Mesenchymal stem cell (in vitro differentiated cells and primary cell): ENCODE measurements at regions not wholly inside any gene's neighbourhood (a gene's known extent, or its start where the extent isn't known, plus 50 kb on each side); places are given as distances from the start of the nearest gene placed in this dataset.

Experiments
- DNase-seq: peaks from one replicate; pipeline ENCODE4 v3.0.0-alpha.2; 2013
- H2AFZ ChIP-seq: one replicate; pipeline ENCODE4 v1.6.1; 2013; ENCODE audit warnings: low read depth, mild to moderate bottlenecking, control low read depth, inconsistent platforms, low read length, moderate library complexity
- H2AK5ac ChIP-seq: 2 replicates; pipeline ENCODE4 v1.6.1; 2013; ENCODE audit warnings: low read length, moderate library complexity, mild to moderate bottlenecking, inconsistent platforms; ENCODE audit not compliant: severe bottlenecking
- H2BK120ac ChIP-seq: one replicate; pipeline ENCODE4 v1.6.1; 2013; ENCODE audit warnings: low read depth, mild to moderate bottlenecking, inconsistent platforms, low read length, moderate library complexity
- H2BK12ac ChIP-seq, 2 experiments: one replicate each; pipeline ENCODE4 v1.6.1; 2013; ENCODE audit warnings: inconsistent platforms in 2 of 2, low read length in 2 of 2, mild to moderate bottlenecking in 2 of 2, moderate library complexity in 2 of 2, control low read depth in 1 of 2
- H2BK15ac ChIP-seq: one replicate; pipeline ENCODE4 v1.6.1; 2013; ENCODE audit warnings: mild to moderate bottlenecking, low read depth, inconsistent platforms; ENCODE audit not compliant: poor library complexity, severe bottlenecking
- H2BK5ac ChIP-seq: 2 replicates; pipeline ENCODE4 v1.6.1; 2013; ENCODE audit warnings: low read depth, mild to moderate bottlenecking, low read length, control low read depth, inconsistent platforms; ENCODE audit not compliant: poor library complexity, severe bottlenecking
- H3K14ac ChIP-seq, 2 experiments: one replicate each; pipeline ENCODE4 v1.6.1; 2013; ENCODE audit warnings: inconsistent platforms in 2 of 2, low read length in 2 of 2, control low read depth in 1 of 2, mild to moderate bottlenecking in 1 of 2, moderate library complexity in 1 of 2
- H3K18ac ChIP-seq, 2 experiments: one replicate each; pipeline ENCODE4 v1.6.1; 2013; ENCODE audit warnings: inconsistent platforms in 2 of 2, low read length in 2 of 2, control low read depth in 1 of 2, low read depth in 1 of 2, mild to moderate bottlenecking in 1 of 2
- H3K23ac ChIP-seq, 2 experiments: one replicate each; pipeline ENCODE4 v1.6.1; 2013; ENCODE audit warnings: inconsistent platforms in 2 of 2, low read length in 2 of 2, mild to moderate bottlenecking in 2 of 2, moderate library complexity in 2 of 2, control low read depth in 1 of 2
- H3K27ac ChIP-seq: 2 replicates; pipeline ENCODE4 v1.5.1; 2013; ENCODE audit warnings: mild to moderate bottlenecking, moderate library complexity, low read length, control low read depth, inconsistent platforms; ENCODE audit not compliant: poor library complexity, severe bottlenecking
- H3K27me3 ChIP-seq, 2 experiments: 2 replicates each; pipeline versions ENCODE4 v1.6.1 to v1.7.0; 2013; ENCODE audit warnings: low read length in 2 of 2, mild to moderate bottlenecking in 2 of 2, moderate library complexity in 2 of 2, control low read depth in 1 of 2, inconsistent platforms in 1 of 2; ENCODE audit not compliant: control insufficient read depth in 1 of 2, insufficient read depth in 1 of 2
- H3K36me3 ChIP-seq, 2 experiments: 2 replicates each; pipeline versions ENCODE4 v1.6.1 to v1.7.0; 2013; ENCODE audit warnings: low read length in 2 of 2, control low read depth in 1 of 2, inconsistent platforms in 1 of 2, low read depth in 1 of 2, mild to moderate bottlenecking in 1 of 2; ENCODE audit not compliant: insufficient read depth in 2 of 2, control insufficient read depth in 1 of 2
- H3K4ac ChIP-seq, 2 experiments: one replicate each; pipeline ENCODE4 v1.6.1; 2013; ENCODE audit warnings: inconsistent platforms in 2 of 2, low read length in 2 of 2, mild to moderate bottlenecking in 2 of 2, moderate library complexity in 2 of 2, control low read depth in 1 of 2, low read depth in 1 of 2
- H3K4me1 ChIP-seq: 2 replicates; pipeline ENCODE4 v1.6.1; 2013; ENCODE audit warnings: low read depth, low read length, control low read depth; ENCODE audit not compliant: control insufficient read depth, insufficient read depth
- H3K4me2 ChIP-seq: 2 replicates; pipeline ENCODE4 v1.6.1; 2013; ENCODE audit warnings: low read length, mild to moderate bottlenecking, inconsistent platforms; ENCODE audit not compliant: poor library complexity, severe bottlenecking
- H3K4me3 ChIP-seq, 2 experiments: 2 replicates each; pipeline versions ENCODE4 v1.5.1 to v1.7.0; 2013; ENCODE audit warnings: low read length in 2 of 2, mild to moderate bottlenecking in 2 of 2, control low read depth in 1 of 2, low read depth in 1 of 2; ENCODE audit not compliant: insufficient read depth in 1 of 2
- H3K79me1 ChIP-seq: replicated peaks from 2 replicates; pipeline ENCODE4 v1.6.1; 2013; ENCODE audit warnings: mild to moderate bottlenecking, control low read depth, low read length, inconsistent platforms; ENCODE audit not compliant: poor library complexity, severe bottlenecking
- H3K9ac ChIP-seq: 2 replicates; pipeline ENCODE4 v1.7.0; 2013; ENCODE audit warnings: mild to moderate bottlenecking, low read length, moderate library complexity
- H3K9me3 ChIP-seq: 2 replicates; pipeline ENCODE4 v1.7.0; 2013; ENCODE audit warnings: mild to moderate bottlenecking, low read length; ENCODE audit not compliant: control insufficient read depth
- H4K8ac ChIP-seq: one replicate; pipeline ENCODE4 v1.6.1; 2013; ENCODE audit warnings: inconsistent platforms, mild to moderate bottlenecking, low read length, moderate library complexity
- H4K91ac ChIP-seq: one replicate; pipeline ENCODE4 v1.6.1; 2013; ENCODE audit warnings: mild to moderate bottlenecking, low read length, inconsistent platforms
- WGBS: methylation state at CpG from one replicate; pipeline ENCODE4 v1.1.7; 2013; ENCODE audit warnings: mixed read lengths; 5-methylcytosine and 5-hydroxymethylcytosine counted together

DNA sequence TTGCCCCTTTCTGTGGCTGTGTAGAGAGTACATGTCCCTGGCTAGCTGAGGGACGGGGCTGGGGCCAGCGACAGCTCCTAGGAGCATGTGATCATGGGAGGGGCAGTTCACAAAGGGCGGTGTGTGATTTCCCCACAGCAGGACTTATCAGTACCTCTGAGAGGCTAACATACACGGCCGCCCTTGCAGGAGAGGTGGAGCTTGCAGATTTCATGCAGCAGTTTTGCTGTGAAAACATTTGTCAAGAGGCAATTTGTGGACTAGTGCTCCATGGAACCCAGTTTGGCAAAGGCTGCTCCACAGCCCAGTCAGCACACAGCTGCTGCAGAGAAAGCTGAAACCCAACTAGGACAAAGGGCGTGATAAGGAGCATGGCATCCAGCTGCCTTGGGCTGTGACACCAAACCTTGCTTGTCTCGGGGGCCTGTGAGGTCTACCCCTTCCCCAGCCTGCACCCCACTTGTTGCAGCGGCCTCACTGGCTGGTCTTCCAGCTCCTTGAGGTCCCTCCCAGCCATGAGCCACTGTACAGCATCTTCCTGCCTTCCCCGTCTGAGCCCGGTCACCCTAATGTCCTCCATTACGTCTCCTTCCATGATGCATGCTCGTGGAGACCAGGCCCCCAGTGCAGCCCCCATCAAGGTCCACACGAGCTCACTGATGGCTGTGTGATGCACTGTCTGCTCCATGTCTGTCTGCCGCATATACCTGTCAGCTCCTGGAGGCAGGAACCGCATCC, 121.4 kb upstream of the HDAC4 start:
- no peaks in the 10 kb centered on the region for H3K9me3 ChIP-seq
- no peak for DNase-seq
- H3K23ac ChIP-seq: no peak overlapping the region
- H3K27ac ChIP-seq: no peak overlapping the region
- peaks cover 0 to 3% of the 10 kb centered on the region in 2 experiments for H3K36me3 ChIP-seq
- H3K79me1 ChIP-seq: no peaks in the 10 kb centered on the region
- H3K18ac ChIP-seq: no peak overlapping the region
- H2BK5ac ChIP-seq: no peak overlapping the region
- H3K27me3 ChIP-seq: peaks cover 0 to 40% of the 10 kb centered on the region in 2 experiments
- no peak overlapping the region for H2AFZ ChIP-seq
- no peaks in the 10 kb centered on the region for H3K4me1 ChIP-seq
- no peak overlapping the region for H2BK12ac ChIP-seq
- H4K8ac ChIP-seq: no peak overlapping the region
- no peak overlapping the region for H3K14ac ChIP-seq
- no peak overlapping the region for H3K4me2 ChIP-seq
- WGBS: 65% methylated on average over 15 of the region's 15 CpGs
- H2AK5ac ChIP-seq: no peak overlapping the region
- no peak overlapping the region for H3K4me3 ChIP-seq
- no peak overlapping the region for H3K9ac ChIP-seq
- no peak overlapping the region for H4K91ac ChIP-seq
- no peak overlapping the region for H2BK120ac ChIP-seq
- no peak overlapping the region for H3K4ac ChIP-seq
- H2BK15ac ChIP-seq: no peak overlapping the region

DNA sequence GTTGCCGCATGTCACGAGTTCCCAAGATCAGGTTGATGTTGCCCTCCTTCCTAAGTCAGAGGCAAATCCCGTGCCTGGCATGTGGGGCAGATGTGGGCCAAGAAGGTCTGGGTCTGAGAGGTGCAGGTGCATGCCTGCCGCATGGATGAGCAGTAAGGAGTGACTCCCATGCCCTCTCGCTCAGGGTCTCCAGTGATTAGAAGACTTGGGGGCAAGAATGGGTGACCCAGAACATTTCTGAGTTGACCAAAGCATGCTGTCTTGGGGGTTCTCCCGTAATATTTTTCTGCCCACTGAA, 120.6 kb upstream of the HDAC4 start:
- no peak overlapping the region for H3K23ac ChIP-seq
- H3K18ac ChIP-seq: no peak overlapping the region

DNA sequence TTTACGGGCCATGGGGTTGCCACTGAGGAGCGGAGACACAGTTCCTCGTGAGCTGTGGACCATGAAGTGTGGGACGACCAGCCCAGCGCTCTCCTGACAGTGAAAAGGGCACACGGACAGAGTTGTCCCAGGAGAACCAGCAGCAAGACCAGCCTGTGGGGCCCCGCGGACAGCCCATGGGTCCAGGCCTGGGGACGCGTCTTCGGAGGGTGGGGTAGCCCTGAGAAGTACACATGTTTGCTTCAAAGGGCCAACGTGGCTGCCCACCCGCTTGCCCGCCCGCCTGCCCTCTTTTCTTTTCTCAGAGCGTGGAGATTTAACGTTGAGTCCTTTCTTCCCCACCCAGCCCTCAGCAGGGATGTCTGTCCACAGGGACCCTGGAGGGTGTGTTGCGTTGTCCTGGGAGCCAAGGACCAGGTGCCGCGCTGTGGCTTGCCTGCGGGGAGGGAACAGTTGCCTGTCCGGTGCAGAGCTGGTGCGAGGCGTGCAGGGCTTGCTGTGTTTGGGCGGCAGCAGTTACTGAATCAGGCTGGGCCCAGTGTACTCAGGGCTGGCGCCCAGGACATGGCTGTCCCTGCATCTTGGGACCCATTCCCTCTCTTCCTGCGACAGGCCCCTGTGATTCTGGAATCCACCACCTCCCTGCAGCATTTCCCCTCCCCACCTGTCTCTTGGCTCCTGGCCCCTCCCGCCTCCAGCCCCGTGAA, 120.1 kb upstream of the HDAC4 start:
- WGBS: 82% methylated on average over 29 of the region's 29 CpGs
- H3K79me1 ChIP-seq: no peaks in the 10 kb centered on the region
- DNase-seq: no peak
- H3K18ac ChIP-seq: no peak overlapping the region
- no peak overlapping the region for H2BK120ac ChIP-seq
- no peak overlapping the region for H2BK12ac ChIP-seq
- no peak overlapping the region for H2BK5ac ChIP-seq
- H2BK15ac ChIP-seq: no peak overlapping the region
- H3K4me1 ChIP-seq: no peaks in the 10 kb centered on the region
- no peak overlapping the region for H3K14ac ChIP-seq
- no peak overlapping the region for H2AK5ac ChIP-seq
- no peak overlapping the region for H3K4ac ChIP-seq
- no peak overlapping the region for H3K4me2 ChIP-seq
- H3K27ac ChIP-seq: no peak overlapping the region
- peaks cover 0 to 3% of the 10 kb centered on the region in 2 experiments for H3K36me3 ChIP-seq
- no peaks in the 10 kb centered on the region for H3K9me3 ChIP-seq
- no peak overlapping the region for H3K9ac ChIP-seq
- no peak overlapping the region for H4K8ac ChIP-seq
- H4K91ac ChIP-seq: no peak overlapping the region
- H3K23ac ChIP-seq: no peak overlapping the region
- H3K4me3 ChIP-seq: no peak overlapping the region
- H2AFZ ChIP-seq: no peak overlapping the region
- peaks cover 0 to 36% of the 10 kb centered on the region in 2 experiments for H3K27me3 ChIP-seq

More for the DNA sequence above, 120.6 kb upstream of the HDAC4 start:
- Histone ChIP-seq H4K8ac (no peak overlapping the region), H3K4me3 (no peak overlapping the region), H3K4me1 (no peaks in the 10 kb centered on the region), H2BK120ac (no peak overlapping the region), H2AFZ (no peak overlapping the region), H3K9ac (no peak overlapping the region), H2BK5ac (no peak overlapping the region), H3K9me3 (no peaks in the 10 kb centered on the region), H3K4me2 (no peak overlapping the region), H4K91ac (no peak overlapping the region), H3K14ac (no peak overlapping the region), H3K79me1 (no peaks in the 10 kb centered on the region), H3K4ac (no peak overlapping the region), H3K27ac (no peak overlapping the region), H2BK12ac (no peak overlapping the region), H2AK5ac (no peak overlapping the region), H3K36me3 (peaks cover 0 to 3% of the 10 kb centered on the region in 2 experiments), H2BK15ac (no peak overlapping the region), H3K27me3 (peaks cover 0 to 40% of the 10 kb centered on the region in 2 experiments)
- 75% methylated on average over 6 of the region's 6 CpGs for WGBS
- no peak for DNase-seq

DNA sequence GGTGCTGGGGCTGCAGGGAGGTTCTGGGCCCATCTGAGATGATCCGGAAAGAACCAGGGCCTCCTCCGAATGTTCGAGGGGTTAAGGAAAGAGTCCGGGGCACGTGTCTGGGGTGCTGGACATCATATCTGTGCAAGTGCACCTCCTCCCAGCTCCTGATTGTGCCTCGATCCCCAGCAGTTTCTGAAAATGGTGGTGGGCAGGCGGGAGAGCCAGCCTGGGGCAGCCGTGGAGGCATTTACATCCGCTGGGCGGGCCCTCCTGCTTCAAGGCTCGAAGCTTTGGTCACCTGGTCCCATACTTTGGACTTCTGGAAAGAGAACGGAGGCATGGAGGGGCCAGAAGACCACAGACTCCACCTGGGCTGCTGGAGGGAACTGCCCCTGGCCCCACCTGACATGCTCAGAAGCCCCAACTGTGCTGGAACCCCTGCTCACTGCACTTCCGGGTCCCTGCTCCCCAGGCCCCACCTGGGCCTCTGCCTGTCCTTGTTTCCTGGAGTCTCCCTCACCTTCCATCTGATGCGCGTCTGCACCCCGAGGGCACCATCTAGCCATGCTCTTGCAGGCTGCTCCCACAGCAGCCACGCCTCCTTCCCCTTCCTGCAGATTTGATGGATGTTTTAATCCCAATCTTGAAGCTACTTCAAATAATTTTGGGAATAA, 119.2 kb upstream of the HDAC4 start:
- no peak overlapping the region for H4K8ac ChIP-seq
- H4K91ac ChIP-seq: no peak overlapping the region
- H3K4me3 ChIP-seq: no peak overlapping the region
- H2AFZ ChIP-seq: no peak overlapping the region
- H3K27me3 ChIP-seq: peaks cover 0 to 28% of the 10 kb centered on the region in 2 experiments
- H2BK12ac ChIP-seq: no peak overlapping the region
- H3K36me3 ChIP-seq: peaks cover 0 to 3% of the 10 kb centered on the region in 2 experiments
- no peak overlapping the region for H2BK5ac ChIP-seq
- H3K4me1 ChIP-seq: no peaks in the 10 kb centered on the region
- H3K79me1 ChIP-seq: no peaks in the 10 kb centered on the region
- H2BK120ac ChIP-seq: no peak overlapping the region
- H3K14ac ChIP-seq: no peak overlapping the region
- DNase-seq: no peak
- H3K4ac ChIP-seq: no peak overlapping the region
- H3K9me3 ChIP-seq: no peaks in the 10 kb centered on the region
- H3K18ac ChIP-seq: no peak overlapping the region
- H3K9ac ChIP-seq: no peak overlapping the region
- no peak overlapping the region for H2AK5ac ChIP-seq
- H3K23ac ChIP-seq: no peak overlapping the region
- no peak overlapping the region for H3K4me2 ChIP-seq
- WGBS: 72% methylated on average over 15 of the region's 17 CpGs
- H3K27ac ChIP-seq: no peak overlapping the region
- no peak overlapping the region for H2BK15ac ChIP-seq
